ENCODE measurements at regions not wholly inside any gene's neighbourhood (a gene's known extent, or its start where the extent isn't known, plus 50 kb on each side); places are given as distances from the start of the nearest gene placed in this dataset.
A peak's percentile ranks its signal among the peaks of the same experiment; 100 is the strongest.
"Not testable (repeated sequence)": the region's sequence is repeated elsewhere in the genome, so short reads cannot be mapped to it uniquely, and the experiment has no call there.

GRCh38 chr15:70576696-70577095 lies 186.7 kb downstream of the UACA start:
- no peak for DNase-seq

- no peak for DNase-seq
These were observed 187.1 kb downstream of the UACA start for GRCh38 chr15:70576276-70576675.

DNA sequence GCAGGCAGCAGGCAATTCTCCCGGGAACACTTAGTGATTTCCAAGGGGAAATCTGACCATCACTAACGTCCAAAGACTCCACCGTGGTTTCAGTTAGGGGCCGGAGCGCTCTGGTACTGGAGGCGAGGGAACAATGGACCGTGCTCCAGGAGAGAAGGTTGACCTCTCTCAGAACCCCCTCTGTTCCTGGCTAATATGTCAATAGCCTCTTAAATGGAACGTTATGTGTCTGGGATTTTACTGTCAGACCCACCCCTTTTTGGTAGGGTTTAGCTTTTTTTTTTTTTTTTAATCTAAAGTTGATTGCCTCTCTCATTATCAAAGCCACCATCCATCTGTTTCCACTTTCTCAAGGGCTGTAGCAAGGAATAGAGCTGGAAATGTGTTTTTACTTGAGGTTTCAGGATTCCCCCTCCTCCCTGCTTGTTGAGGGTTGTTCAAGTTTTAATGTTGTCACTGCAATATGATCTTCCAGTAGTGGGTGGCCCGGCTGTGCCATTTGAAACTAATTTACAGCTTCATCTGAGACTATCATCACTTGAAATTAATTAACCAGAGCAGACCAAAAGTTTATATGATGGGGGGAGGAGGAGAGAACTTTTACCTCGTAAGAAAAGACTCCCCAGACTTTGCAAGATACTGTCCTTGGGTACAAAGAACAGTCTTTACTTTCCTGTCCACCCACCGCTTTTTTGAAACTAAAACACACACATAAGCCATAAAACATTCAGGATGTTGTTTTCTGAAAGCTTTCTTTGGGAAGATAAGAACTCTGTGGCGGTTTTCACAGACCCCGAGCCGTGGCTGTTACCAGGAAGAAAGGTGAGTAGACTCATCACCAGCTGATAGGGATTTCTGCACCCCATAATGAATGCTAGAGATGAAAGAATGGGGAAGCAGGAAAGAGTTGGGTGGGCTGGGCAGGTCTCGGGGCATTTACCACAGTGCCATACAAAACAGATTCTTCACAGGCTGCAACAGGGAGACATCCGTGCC lies 187.8 kb downstream of the UACA start:
- DNase-seq: no peak

DNA sequence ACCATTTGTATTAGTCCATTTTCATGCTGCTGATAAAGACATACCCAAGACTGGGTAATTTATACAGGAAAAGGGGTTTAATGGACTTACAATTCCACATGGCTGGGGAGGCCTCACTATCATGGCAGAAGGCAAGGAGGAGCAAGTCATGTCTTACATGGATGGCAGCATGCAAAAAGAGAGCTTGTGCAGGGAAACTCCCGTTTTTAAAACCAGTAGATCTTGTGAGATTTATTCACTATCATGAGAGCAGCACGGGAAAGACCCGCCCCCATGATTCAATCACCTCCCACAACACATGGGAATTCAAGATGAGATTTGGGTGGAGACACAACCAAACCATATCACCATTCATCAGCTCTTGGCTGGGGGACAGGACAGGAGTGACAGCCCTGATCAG lies 189.0 kb downstream of the UACA start:
- not testable (repeated sequence) for DNase-seq

- no peak for DNase-seq
These were observed 190.1 kb downstream of the UACA start for GRCh38 chr15:70573121-70573850.

DNA sequence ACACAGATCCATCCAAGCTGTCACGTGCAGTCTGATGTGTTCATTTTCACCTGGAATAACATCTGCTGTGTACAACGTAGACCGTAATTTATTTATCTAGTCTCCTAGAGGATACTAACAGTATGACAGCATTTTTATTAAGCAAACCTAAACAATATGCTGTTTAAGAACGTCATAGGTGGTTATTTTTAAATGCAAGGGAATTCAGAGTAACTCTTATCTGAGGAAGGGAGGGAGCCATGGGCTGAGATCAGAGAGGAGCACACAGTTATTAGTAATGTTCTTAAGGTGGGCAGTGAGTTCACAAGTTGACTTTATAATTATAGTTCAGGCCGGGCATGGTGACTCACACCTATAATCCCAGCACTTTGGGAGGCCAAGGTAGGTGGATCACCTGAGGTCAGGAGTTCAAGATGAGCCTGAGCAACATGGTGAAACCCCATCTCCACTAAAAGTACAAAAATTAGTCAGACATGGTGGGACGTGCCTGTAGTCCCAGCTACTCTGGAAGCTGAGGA lies 193.6 kb downstream of the UACA start:
- DNase-seq: no peak

- no peak for DNase-seq
These were observed 194.2 kb downstream of the UACA start for GRCh38 chr15:70569091-70569713.

DNA sequence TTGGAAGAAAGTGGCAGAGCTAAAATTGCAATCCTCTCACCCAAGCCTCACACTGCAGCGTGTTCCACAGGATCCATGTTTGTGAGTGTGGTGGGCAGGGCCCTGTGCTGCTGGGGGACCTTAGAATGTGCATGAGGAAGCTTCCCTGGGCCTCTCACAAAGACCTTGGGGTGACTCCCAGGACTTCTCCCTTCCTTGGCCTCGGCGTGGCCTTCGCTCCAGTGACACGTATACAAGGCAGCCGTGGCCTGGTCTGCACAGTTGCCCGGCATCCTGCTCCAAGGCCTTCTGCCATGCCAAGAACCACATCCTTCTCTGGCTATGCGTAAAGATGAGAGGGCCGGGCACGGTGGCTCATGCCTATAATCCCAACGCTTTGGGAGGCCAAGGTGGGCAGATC lies 196.4 kb downstream of the UACA start:
- DNase-seq: no peak

GRCh38 chr15:70566047-70566835 lies 197.1 kb downstream of the UACA start:
- DNase-seq: no peak

GRCh38 chr15:70563561-70564095 lies 199.7 kb downstream of the UACA start:
- DNase-seq: no peak

- DNase-seq: no peak
These were observed 200.5 kb downstream of the UACA start for GRCh38 chr15:70562906-70563305.

- DNase-seq: no peak
These were observed 201.5 kb downstream of the UACA start for GRCh38 chr15:70561885-70562284.

DNA sequence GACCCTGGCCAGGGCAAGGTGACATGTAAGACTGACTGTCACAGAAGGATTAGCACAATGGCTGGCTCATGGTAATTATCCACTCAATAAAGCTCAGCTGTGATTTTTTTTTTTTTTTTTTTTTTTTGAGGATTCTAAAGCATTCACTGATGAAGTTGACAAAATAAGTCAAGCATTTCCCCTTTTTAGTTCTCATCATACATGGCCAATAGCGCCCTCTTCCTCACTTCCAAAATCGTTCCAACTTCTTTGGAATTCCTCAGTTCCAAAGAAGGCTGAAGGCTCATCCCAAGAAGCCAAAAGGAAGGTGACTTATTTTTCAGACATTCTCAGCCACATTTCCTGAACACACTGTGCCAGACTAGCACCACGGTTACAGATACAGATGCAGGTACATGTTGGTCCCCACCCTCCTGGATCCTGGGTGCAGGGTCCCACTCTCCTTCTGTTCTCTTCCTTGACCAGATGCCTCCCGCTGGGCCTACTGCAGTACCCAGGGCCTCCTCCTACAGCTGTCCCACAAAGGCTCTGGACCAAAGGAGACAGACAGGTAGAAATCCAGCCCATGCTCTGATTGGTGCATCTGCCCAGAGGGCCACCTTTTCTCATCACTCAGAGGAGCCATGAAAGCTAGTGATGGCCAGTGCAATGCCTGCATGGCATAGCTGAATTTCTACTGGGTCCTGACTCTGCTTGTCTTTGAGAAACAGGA lies 202.6 kb downstream of the UACA start:
- DNase-seq: no peak

GRCh38 chr15:70559265-70560239 lies 203.8 kb downstream of the UACA start:
- peak; percentile 37 for DNase-seq

DNA sequence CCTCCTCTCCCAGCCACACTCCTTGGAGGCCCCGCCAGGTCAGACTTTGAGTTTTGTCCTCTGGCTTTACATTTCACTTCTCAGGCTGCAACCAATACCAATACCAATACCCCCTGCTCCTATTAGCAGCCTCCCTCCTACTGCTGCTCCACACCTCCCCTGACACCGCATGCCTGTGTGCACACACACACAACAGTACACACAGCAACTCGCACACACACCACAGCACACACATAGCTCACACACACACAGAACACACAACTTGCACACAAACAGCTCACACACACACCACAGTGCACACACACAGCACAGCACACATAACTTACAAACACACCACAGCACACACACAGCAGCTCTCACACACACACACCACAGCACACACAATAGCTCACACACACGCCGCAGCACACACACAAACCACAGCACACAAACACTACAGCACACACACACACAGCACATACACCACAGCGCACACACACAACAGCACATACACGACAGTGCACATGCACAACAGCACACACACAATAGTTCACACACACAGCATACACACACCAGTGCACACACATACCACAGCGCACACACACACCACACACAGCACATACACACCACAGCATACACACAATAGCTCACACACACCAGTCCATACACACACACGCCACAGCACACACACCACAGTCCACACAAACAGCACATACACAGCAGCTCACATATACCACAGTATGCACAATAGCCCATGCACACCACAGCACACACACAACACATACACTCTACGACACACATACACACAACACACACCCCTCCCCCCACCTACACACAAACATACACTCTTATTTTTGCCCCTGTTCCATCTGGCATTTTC lies 204.7 kb downstream of the UACA start:
- DNase-seq: no peak

DNA sequence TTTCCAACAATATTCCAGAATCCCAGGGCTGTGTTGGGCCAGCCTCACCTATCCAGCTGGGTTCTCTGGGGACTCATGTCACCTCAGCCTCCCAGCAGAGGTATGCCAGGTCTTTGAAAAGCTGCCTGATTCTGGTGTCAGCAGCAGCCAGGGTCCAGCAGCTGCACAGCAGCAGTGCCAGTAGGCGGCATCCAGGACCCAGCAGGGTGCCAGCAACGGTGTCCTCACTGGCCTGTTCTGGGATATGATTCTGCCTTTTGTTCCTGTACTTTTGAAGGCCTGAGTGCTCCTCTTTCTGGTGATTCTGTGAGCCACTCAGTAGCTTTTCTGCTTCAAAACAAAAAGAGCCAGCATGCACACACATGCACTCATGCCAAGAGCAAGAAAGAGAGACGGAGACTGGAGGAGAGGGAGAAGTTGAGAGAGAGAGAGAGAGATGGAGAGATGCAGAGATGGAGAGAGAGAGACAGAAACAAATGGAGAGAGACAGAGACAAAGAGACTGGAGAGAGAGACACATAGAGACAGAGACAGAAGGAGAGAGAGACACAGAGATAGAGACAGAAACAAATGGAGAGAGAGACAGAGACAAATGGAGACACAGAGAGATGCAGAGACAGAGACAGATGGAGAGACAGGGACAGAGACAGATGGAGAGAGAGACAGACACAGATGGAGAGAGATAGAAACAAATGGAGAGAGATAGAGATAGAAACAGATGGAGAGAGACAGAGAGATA lies 205.7 kb downstream of the UACA start:
- DNase-seq: no peak

DNA sequence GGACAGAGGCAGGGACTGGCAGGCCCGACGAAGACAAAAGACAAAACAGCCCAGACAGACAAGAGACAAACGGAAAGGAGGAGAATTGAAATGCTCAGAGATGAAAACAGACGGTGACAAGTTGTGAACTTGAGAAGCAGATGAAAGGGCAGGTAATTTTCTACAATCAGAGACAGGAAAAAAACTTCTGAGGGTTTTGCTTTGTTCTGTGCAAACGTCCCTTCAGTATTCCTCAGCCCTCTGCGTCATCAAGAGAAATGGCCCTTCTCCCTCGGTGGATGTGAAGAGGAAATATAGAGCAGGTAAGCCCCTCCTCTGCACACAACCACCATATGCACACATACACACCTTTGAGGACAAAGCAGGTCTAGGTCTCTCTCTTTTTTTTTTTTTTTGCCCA lies 206.6 kb downstream of the UACA start:
- DNase-seq: no peak

DNA sequence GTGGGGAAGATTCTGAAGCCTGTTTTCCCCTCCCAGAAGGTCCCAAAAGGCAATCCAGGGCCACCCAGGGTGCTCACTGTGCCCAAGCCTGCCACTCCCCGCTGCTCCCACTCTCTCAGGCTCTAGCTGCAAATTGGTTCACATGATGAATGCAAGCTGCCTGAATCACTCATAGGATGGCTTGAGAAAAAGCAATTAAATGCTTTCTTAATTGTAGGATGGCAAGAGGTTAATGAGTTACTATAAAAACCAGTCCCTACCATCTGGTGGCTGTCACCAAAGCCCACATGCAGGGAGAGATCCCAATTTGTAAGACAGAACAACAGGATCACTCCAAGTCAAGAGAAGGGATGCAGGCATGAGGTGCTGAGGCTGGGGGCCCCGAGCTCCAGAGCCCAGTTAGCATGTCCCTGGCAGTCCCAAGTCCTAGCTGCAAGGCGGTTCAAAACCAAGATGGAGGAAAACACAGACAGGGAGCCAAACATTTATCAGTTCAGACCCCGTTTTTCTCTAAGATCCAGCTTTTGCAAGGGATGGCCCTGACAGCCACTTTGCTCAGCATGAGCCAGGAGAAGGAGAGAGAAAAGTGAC lies 207.1 kb downstream of the UACA start:
- DNase-seq: no peak
